ENCODE measurements at regions not wholly inside any gene's neighbourhood (a gene's known extent, or its start where the extent isn't known, plus 50 kb on each side); places are given as distances from the start of the nearest gene placed in this dataset.

DNA sequence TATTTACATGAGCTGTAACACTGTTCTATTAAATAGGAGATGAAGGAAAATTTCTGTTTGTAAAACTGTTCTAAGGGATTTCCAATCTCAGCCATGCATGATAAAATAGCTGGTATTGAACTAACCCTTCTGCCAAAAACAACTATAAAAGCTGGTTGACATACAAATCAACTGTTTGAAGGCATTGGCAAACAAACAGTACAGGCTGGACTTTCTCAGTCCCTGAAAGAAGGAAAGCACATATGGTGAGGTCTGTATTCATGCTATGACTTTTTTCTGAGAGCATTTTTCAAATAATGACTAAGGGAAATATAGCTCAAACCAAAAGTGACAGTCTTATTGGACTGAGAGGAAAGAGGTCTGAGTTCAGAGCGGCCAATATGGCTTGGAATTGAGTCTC is 117.0 kb upstream of the CCDC54 start:
- TF ChIP-seq, protein P1, sequence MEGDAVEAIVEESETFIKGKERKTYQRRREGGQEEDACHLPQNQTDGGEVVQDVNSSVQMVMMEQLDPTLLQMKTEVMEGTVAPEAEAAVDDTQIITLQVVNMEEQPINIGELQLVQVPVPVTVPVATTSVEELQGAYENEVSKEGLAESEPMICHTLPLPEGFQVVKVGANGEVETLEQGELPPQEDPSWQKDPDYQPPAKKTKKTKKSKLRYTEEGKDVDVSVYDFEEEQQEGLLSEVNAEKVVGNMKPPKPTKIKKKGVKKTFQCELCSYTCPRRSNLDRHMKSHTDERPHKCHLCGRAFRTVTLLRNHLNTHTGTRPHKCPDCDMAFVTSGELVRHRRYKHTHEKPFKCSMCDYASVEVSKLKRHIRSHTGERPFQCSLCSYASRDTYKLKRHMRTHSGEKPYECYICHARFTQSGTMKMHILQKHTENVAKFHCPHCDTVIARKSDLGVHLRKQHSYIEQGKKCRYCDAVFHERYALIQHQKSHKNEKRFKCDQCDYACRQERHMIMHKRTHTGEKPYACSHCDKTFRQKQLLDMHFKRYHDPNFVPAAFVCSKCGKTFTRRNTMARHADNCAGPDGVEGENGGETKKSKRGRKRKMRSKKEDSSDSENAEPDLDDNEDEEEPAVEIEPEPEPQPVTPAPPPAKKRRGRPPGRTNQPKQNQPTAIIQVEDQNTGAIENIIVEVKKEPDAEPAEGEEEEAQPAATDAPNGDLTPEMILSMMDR (IDR thresholded peaks at IDR 0.05; ENCODE audit: low read depth, low read length) = no peak
- no peak for TF ChIP-seq EZH2phosphoT487 (IDR thresholded peaks at IDR 0.05; ENCODE audit: low read depth)
